Spinal cord (tissue), 9 donors: ENCODE measurements at regions not wholly inside any gene's neighbourhood (a gene's known extent, or its start where the extent isn't known, plus 50 kb on each side); places are given as distances from the start of the nearest gene placed in this dataset.

ENCODE experiments used
- DNase-seq, 6 donors: peaks; one replicate each; pipeline versions ENCODE4 v3.0.0 to v3.0.0-alpha.2; 2013 to 2015; ENCODE audit warnings: low spot score in 6 of 6, low read depth in 4 of 6
- H3K27ac ChIP-seq: one replicate; pipeline ENCODE4 v1.5.1; 2013; ENCODE audit warnings: low read depth, low read length, control low read depth
- H3K27me3 ChIP-seq: one replicate; pipeline ENCODE4 v1.6.1; 2013; ENCODE audit warnings: low read length; ENCODE audit not compliant: control insufficient read depth, insufficient read depth
- H3K36me3 ChIP-seq: one replicate; pipeline ENCODE4 v1.6.1; 2013; ENCODE audit warnings: low read length; ENCODE audit not compliant: control insufficient read depth, insufficient read depth
- H3K4me1 ChIP-seq: one replicate; pipeline ENCODE4 v1.6.1; 2013; ENCODE audit warnings: low read length; ENCODE audit not compliant: control insufficient read depth, insufficient read depth
- H3K4me3 ChIP-seq: one replicate; pipeline ENCODE4 v1.5.1; 2013; ENCODE audit warnings: low read depth, low read length, control low read depth
- H3K9me3 ChIP-seq: one replicate; pipeline ENCODE4 v1.6.1; 2013; ENCODE audit warnings: low read length; ENCODE audit not compliant: control insufficient read depth, insufficient read depth
- whole genome bisulfite sequencing: methylation state at CpG from one replicate; pipeline ENCODE4 v1.1.5; 2013; ENCODE audit warnings: missing lambda C conversion rate; ENCODE audit not compliant: insufficient coverage; 5-methylcytosine and 5-hydroxymethylcytosine counted together
- donor health status: healthy.

- no peak for DNase-seq
- Histone ChIP-seq H3K4me3 (no peak overlapping the region), H3K9me3 (no peaks in the 10 kb centered on the region), H3K27me3 (no peaks in the 10 kb centered on the region), H3K4me1 (no peaks in the 10 kb centered on the region), H3K27ac (no peak overlapping the region), H3K36me3 (no peaks in the 10 kb centered on the region)
- WGBS = 94% methylated on average over 2 of the region's 2 CpGs
These were observed 152.7 kb upstream of the SGCD start for GRCh38 chr5:156174225-156174624.

- 65% methylated on average over 4 of the region's 5 CpGs for WGBS
- H3K4me1 ChIP-seq = no peaks in the 10 kb centered on the region
- no peak overlapping the region for H3K27ac ChIP-seq
- H3K27me3 ChIP-seq = no peaks in the 10 kb centered on the region
- H3K36me3 ChIP-seq = no peaks in the 10 kb centered on the region
- DNase-seq = no peak
- peaks cover 7% of the 10 kb centered on the region for H3K9me3 ChIP-seq
- H3K4me3 ChIP-seq = no peak overlapping the region
These were observed 148.8 kb upstream of the SGCD start for GRCh38 chr5:156178117-156178516.

- no CpG with 5 or more reads among the region's 1 CpG for WGBS
- no peak for DNase-seq
These were observed 145.3 kb upstream of the SGCD start for GRCh38 chr5:156181656-156182055.

GRCh38 chr5:156182174-156182967 is 144.6 kb upstream of the SGCD start:
- Histone ChIP-seq H3K4me3 (no peak overlapping the region), H3K36me3 (no peaks in the 10 kb centered on the region), H3K4me1 (no peaks in the 10 kb centered on the region), H3K27me3 (no peaks in the 10 kb centered on the region), H3K27ac (no peak overlapping the region), H3K9me3 (peaks cover 7% of the 10 kb centered on the region)
- no peak for DNase-seq
- WGBS = no CpG with 5 or more reads among the region's 4 CpGs

More at GRCh38 chr5:156181656-156182055, 145.3 kb upstream of the SGCD start:
- Histone ChIP-seq H3K4me3 (no peak overlapping the region), H3K27me3 (no peaks in the 10 kb centered on the region), H3K4me1 (no peaks in the 10 kb centered on the region), H3K27ac (no peak overlapping the region), H3K36me3 (no peaks in the 10 kb centered on the region), H3K9me3 (peaks cover 7% of the 10 kb centered on the region)

GRCh38 chr5:156186760-156187159 is 140.2 kb upstream of the SGCD start:
- Histone ChIP-seq H3K36me3 (no peaks in the 10 kb centered on the region), H3K27me3 (no peaks in the 10 kb centered on the region), H3K27ac (no peak overlapping the region), H3K4me1 (no peaks in the 10 kb centered on the region), H3K9me3 (no peaks in the 10 kb centered on the region), H3K4me3 (no peak overlapping the region)
- DNase-seq = no peak
- no CpG with 5 or more reads among the region's 1 CpG for WGBS

DNA sequence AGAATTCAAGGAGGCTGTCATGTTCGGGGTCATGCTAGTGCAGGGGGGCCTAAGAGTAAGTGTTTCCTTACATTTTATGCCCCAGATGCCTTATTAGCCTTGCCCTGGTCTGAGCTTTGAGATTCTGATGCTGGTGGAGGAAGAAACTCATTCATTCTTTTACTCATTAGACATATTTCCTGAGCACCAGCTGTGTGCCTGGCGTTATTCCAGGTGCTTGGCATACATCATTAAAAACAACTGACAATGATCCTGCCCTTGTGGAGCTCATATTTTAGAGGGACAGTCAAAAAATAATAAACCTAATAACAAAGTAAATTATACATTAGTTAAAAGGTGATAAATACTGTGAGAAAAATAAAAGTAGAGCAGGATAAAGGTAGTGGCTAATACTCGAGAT is 138.9 kb upstream of the SGCD start:
- Histone ChIP-seq H3K27me3 (no peaks in the 10 kb centered on the region), H3K36me3 (no peaks in the 10 kb centered on the region), H3K4me1 (no peaks in the 10 kb centered on the region), H3K9me3 (peaks cover 2% of the 10 kb centered on the region), H3K4me3 (no peak overlapping the region), H3K27ac (no peak overlapping the region)
- WGBS = no CpG with 5 or more reads among the region's 3 CpGs
- DNase-seq = peak in 1 of 6 donors; percentile 16

DNA sequence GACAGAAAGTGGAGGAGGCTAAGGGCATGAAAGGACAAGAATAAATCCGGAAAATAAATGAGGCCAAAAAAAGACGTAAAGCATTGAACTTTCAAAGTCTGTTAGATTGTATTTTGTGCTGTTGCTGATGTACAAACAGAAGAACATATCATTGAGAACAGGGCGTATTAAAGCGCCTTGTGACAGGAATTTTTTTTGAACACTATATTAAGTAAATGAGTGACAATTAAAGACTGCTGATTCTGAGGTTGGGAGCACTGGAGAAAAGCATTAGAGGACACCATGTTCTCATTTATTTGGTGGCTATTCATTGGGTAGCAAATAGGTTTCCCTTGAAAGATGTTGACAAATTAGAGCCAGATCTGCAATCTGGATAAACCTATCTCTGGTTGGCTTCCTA is 137.3 kb upstream of the SGCD start:
- 100% methylated on average over 2 of the region's 4 CpGs for WGBS
- Histone ChIP-seq H3K27me3 (no peaks in the 10 kb centered on the region), H3K4me1 (no peaks in the 10 kb centered on the region), H3K27ac (no peak overlapping the region), H3K36me3 (no peaks in the 10 kb centered on the region), H3K9me3 (peaks cover 2% of the 10 kb centered on the region), H3K4me3 (no peak overlapping the region)
- no peak for DNase-seq

DNA sequence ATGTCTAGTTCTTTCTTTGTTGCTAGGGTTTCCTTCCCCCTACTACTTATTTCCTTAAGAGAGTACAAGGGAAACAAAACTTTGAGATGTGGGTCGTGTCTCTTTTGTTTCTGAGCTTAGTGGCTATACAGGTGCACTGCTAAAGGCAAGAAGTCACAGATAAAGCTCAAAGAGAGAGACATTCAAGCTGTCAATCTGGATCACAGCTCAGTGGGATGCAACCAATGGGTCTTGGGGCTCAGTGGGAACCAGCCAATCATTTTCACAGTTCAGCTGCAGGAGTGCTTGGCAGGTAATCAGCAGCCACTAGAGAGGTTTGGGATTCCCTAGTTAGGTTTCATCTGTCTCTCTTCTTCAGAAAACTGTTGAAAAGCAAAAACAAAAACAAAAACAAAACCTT is 135.4 kb upstream of the SGCD start:
- no CpG with 5 or more reads among the region's 1 CpG for WGBS
- Histone ChIP-seq H3K27ac (no peak overlapping the region), H3K27me3 (no peaks in the 10 kb centered on the region), H3K36me3 (no peaks in the 10 kb centered on the region), H3K9me3 (peaks cover 2% of the 10 kb centered on the region), H3K4me3 (no peak overlapping the region), H3K4me1 (no peaks in the 10 kb centered on the region)
- no peak for DNase-seq

GRCh38 chr5:156197042-156197635 is 129.8 kb upstream of the SGCD start:
- Histone ChIP-seq H3K9me3 (peaks cover 2% of the 10 kb centered on the region), H3K27ac (no peak overlapping the region), H3K27me3 (no peaks in the 10 kb centered on the region), H3K36me3 (no peaks in the 10 kb centered on the region), H3K4me1 (no peaks in the 10 kb centered on the region), H3K4me3 (no peak overlapping the region)
- peak in 1 of 6 donors; percentile 18 for DNase-seq
- WGBS = no CpG with 5 or more reads among the region's 3 CpGs

GRCh38 chr5:156199045-156199444 is 127.9 kb upstream of the SGCD start:
- Histone ChIP-seq H3K4me3 (no peak overlapping the region), H3K27me3 (no peaks in the 10 kb centered on the region), H3K36me3 (no peaks in the 10 kb centered on the region), H3K27ac (no peak overlapping the region), H3K9me3 (no peaks in the 10 kb centered on the region), H3K4me1 (no peaks in the 10 kb centered on the region)
- no CpG with 5 or more reads among the region's 1 CpG for WGBS
- DNase-seq = no peak
